ENCODE measurements at regions not wholly inside any gene's neighbourhood (a gene's known extent, or its start where the extent isn't known, plus 50 kb on each side); places are given as distances from the start of the nearest gene placed in this dataset.

- H3K9me3 ChIP-seq (ENCODE audit: control insufficient read depth, low read length) = no peaks in the 10 kb centered on the region
- H3K9ac ChIP-seq (ENCODE audit: low read length) = no peak overlapping the region
- DNase-seq (ENCODE audit: low read depth) = no peak
- H3K4me3 ChIP-seq (ENCODE audit: low read length) = no peak overlapping the region
- peaks cover 2% of the 10 kb centered on the region for H3K36me3 ChIP-seq (ENCODE audit: control insufficient read depth, insufficient read depth, low read length, severe bottlenecking)
- H3K4me1 ChIP-seq (ENCODE audit: control insufficient read depth, insufficient read depth, low read length) = peaks cover 4% of the 10 kb centered on the region
- no peaks in the 10 kb centered on the region for H3K27me3 ChIP-seq (replicated peaks; ENCODE audit: control insufficient read depth, insufficient read depth, low read length)
Observed at GRCh38 chr18:23388357-23388756, 64.7 kb upstream of the RIOK3 start.

GRCh38 chr18:23391156-23391555 is 61.9 kb upstream of the RIOK3 start:
- Histone ChIP-seq H3K4me3 (ENCODE audit: low read length) (no peak overlapping the region), H3K27me3 (replicated peaks; ENCODE audit: control insufficient read depth, insufficient read depth, low read length) (no peaks in the 10 kb centered on the region), H3K4me1 (ENCODE audit: control insufficient read depth, insufficient read depth, low read length) (peaks cover 4% of the 10 kb centered on the region), H3K9ac (ENCODE audit: low read length) (no peak overlapping the region), H3K9me3 (ENCODE audit: control insufficient read depth, low read length) (no peaks in the 10 kb centered on the region), H3K36me3 (ENCODE audit: control insufficient read depth, insufficient read depth, low read length, severe bottlenecking) (no peaks in the 10 kb centered on the region)
- DNase-seq (ENCODE audit: low read depth) = no peak

DNA sequence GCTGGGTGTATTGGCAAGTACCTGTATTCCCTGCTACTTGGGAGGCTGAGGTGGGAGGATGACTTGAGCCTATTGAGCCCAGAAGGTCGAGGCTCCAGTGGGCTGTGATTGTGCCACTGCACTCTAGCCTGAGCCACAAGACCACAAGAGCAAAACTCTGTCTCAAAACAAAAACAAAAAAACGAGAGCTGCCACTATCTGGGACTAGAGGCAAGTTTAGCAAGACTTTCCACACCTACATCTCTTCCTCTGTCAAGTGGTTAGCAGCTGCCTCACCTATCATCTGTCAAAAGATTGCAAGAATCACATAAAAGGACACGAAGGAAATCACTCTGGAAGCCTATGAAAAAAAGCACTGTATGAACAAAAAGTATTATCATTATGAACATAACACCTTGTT is 55.2 kb upstream of the RIOK3 start:
- Histone ChIP-seq H3K27me3 (replicated peaks; ENCODE audit: control insufficient read depth, insufficient read depth, low read length) (no peaks in the 10 kb centered on the region), H3K9me3 (ENCODE audit: control insufficient read depth, low read length) (no peaks in the 10 kb centered on the region), H3K4me1 (ENCODE audit: control insufficient read depth, insufficient read depth, low read length) (peaks cover 27% of the 10 kb centered on the region), H3K36me3 (ENCODE audit: control insufficient read depth, insufficient read depth, low read length, severe bottlenecking) (no peaks in the 10 kb centered on the region), H3K4me3 (ENCODE audit: low read length) (no peak overlapping the region), H3K9ac (ENCODE audit: low read length) (no peak overlapping the region)
- no peak for DNase-seq (ENCODE audit: low read depth)

GRCh38 chr18:23398401-23398800 is 54.7 kb upstream of the RIOK3 start:
- Histone ChIP-seq H3K27me3 (replicated peaks; ENCODE audit: control insufficient read depth, insufficient read depth, low read length) (no peaks in the 10 kb centered on the region), H3K36me3 (ENCODE audit: control insufficient read depth, insufficient read depth, low read length, severe bottlenecking) (no peaks in the 10 kb centered on the region), H3K9me3 (ENCODE audit: control insufficient read depth, low read length) (no peaks in the 10 kb centered on the region), H3K9ac (ENCODE audit: low read length) (no peak overlapping the region), H3K4me1 (ENCODE audit: control insufficient read depth, insufficient read depth, low read length) (peaks cover 27% of the 10 kb centered on the region), H3K4me3 (ENCODE audit: low read length) (no peak overlapping the region)
- peak; percentile 75 for DNase-seq (ENCODE audit: low read depth)

DNA sequence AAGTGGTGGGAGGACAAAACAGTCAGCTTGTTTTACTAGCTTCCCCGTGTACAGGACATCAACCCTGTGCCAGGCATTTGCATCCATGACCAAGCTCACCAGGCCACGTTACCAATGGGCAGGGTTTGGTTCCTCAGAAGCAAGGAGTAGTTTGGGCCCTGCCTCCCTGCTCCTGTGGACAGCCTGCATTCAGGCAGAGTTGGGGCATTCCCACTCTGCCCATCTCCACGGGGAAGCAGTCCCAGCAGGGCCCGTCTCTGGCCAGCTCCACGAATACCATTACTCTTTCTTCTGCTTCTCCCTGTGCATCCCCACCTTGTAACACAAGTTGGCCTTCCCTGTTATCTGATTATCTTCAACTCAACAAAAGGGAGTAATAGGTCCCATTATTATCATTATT is 54.0 kb upstream of the RIOK3 start:
- H3K9me3 ChIP-seq (ENCODE audit: control insufficient read depth, low read length) = no peaks in the 10 kb centered on the region
- no peak overlapping the region for H3K4me3 ChIP-seq (ENCODE audit: low read length)
- DNase-seq (ENCODE audit: low read depth) = peak; percentile 3
- peaks cover 27% of the 10 kb centered on the region for H3K4me1 ChIP-seq (ENCODE audit: control insufficient read depth, insufficient read depth, low read length)
- no peaks in the 10 kb centered on the region for H3K36me3 ChIP-seq (ENCODE audit: control insufficient read depth, insufficient read depth, low read length, severe bottlenecking)
- H3K27me3 ChIP-seq (replicated peaks; ENCODE audit: control insufficient read depth, insufficient read depth, low read length) = no peaks in the 10 kb centered on the region
- H3K9ac ChIP-seq (ENCODE audit: low read length) = no peak overlapping the region

DNA sequence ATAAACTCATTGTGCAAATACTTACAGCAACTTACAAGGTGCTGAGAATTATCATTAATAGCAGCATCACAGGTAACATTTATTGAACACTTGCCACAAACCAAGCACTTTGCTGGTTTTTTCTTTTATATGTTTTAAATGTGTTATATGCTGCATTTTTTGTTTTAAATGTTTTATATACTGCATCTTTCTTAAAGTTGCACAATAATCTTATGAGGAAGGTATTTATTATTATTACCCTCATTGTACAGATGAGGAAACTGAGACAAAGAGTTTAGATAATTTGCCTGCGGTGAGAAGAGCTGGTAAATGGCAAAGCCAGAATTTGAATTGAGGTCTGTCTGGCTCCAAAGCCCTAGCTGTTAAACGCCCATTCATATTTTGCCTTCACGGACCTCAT is 52.2 kb upstream of the RIOK3 start:
- Histone ChIP-seq H3K36me3 (ENCODE audit: control insufficient read depth, insufficient read depth, low read length, severe bottlenecking) (no peaks in the 10 kb centered on the region), H3K4me1 (ENCODE audit: control insufficient read depth, insufficient read depth, low read length) (peaks cover 27% of the 10 kb centered on the region), H3K9me3 (ENCODE audit: control insufficient read depth, low read length) (no peaks in the 10 kb centered on the region), H3K9ac (ENCODE audit: low read length) (no peak overlapping the region), H3K4me3 (ENCODE audit: low read length) (no peak overlapping the region), H3K27me3 (replicated peaks; ENCODE audit: control insufficient read depth, insufficient read depth, low read length) (no peaks in the 10 kb centered on the region)
- no peak for DNase-seq (ENCODE audit: low read depth)

- H3K27me3 ChIP-seq (replicated peaks; ENCODE audit: control insufficient read depth, insufficient read depth, low read length) = no peaks in the 10 kb centered on the region
- H3K4me1 ChIP-seq (ENCODE audit: control insufficient read depth, insufficient read depth, low read length) = peaks cover 27% of the 10 kb centered on the region
- H3K9me3 ChIP-seq (ENCODE audit: control insufficient read depth, low read length) = no peaks in the 10 kb centered on the region
- no peak overlapping the region for H3K4me3 ChIP-seq (ENCODE audit: low read length)
- no peaks in the 10 kb centered on the region for H3K36me3 ChIP-seq (ENCODE audit: control insufficient read depth, insufficient read depth, low read length, severe bottlenecking)
- DNase-seq (ENCODE audit: low read depth) = peak; percentile 42
- no peak overlapping the region for H3K9ac ChIP-seq (ENCODE audit: low read length)
Observed at GRCh38 chr18:23401400-23402347, 51.4 kb upstream of the RIOK3 start.
